ENCODE measurements at regions not wholly inside any gene's neighbourhood (a gene's known extent, or its start where the extent isn't known, plus 50 kb on each side); places are given as distances from the start of the nearest gene placed in this dataset.

DNA sequence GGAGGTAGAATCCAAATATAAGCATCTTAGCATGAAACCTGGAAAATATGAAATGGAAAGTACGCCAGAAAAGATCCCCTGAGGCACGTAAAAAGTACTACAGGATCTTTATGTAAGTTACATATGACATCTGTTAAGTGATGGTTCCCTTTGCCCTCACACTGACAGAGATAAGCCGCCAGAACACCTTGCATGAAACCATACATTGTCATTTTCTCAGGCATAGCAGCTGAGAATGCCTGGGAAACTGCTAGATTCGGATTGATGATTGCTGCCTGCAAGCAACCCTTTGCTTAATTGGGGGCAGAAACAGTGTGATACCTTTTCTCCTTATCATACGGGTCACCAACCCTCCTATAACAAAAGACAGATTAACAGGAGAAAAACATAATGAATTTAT lies 826.6 kb upstream of the LRRN3 start:
- TF ChIP-seq CTCF (IDR thresholded peaks at IDR 0.05; ENCODE audit: insufficient read depth, low read length, poor library complexity, severe bottlenecking), result no peak

GRCh38 chr7:110281362-110281761 lies 809.6 kb upstream of the LRRN3 start:
- no peak for TF ChIP-seq CTCF (IDR thresholded peaks at IDR 0.05; ENCODE audit: insufficient read depth, low read length, poor library complexity, severe bottlenecking)
- Histone ChIP-seq H3K4me3 (replicated peaks; ENCODE audit: low read depth, low read length) (no peak overlapping the region), H3K36me3 (ENCODE audit: control insufficient read depth, insufficient read depth, low read length) (no peaks in the 10 kb centered on the region)

More for the DNA sequence above, 826.6 kb upstream of the LRRN3 start:
- no peaks in the 10 kb centered on the region for H3K27me3 ChIP-seq (replicated peaks; ENCODE audit: control insufficient read depth, insufficient read depth, low read length)
- DNase-seq (ENCODE audit: extremely low read depth, insufficient read length), result no peak
- no peak overlapping the region for H3K4me3 ChIP-seq (replicated peaks; ENCODE audit: low read depth, low read length)
- no peaks in the 10 kb centered on the region for H3K36me3 ChIP-seq (ENCODE audit: control insufficient read depth, insufficient read depth, low read length)

DNA sequence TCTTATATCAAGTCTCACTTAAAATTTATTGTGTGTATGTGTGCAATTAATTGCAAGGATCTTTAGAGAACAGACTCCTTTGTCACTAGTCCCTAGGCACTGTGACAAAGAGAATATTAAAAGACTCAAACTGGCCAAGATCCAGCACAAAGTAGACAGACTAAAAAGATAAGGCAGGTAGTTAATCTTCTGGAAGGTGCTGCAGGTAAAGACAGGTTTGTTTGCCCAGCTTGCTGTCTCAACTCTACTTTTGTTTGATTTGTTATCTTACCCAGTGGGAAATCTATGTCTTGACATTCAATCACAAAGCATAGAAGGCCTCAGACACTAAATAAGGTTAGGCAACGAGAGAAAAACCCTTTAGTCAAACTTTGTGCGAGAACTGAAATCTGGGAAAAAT lies 807.9 kb upstream of the LRRN3 start:
- Histone ChIP-seq H3K36me3 (ENCODE audit: control insufficient read depth, insufficient read depth, low read length) (no peaks in the 10 kb centered on the region), H3K4me3 (replicated peaks; ENCODE audit: low read depth, low read length) (no peak overlapping the region), H3K27me3 (replicated peaks; ENCODE audit: control insufficient read depth, insufficient read depth, low read length) (no peaks in the 10 kb centered on the region)
- no peak for DNase-seq (ENCODE audit: extremely low read depth, insufficient read length)
- no peak for TF ChIP-seq CTCF (IDR thresholded peaks at IDR 0.05; ENCODE audit: insufficient read depth, low read length, poor library complexity, severe bottlenecking)

More at GRCh38 chr7:110281362-110281761, 809.6 kb upstream of the LRRN3 start:
- no peaks in the 10 kb centered on the region for H3K27me3 ChIP-seq (replicated peaks; ENCODE audit: control insufficient read depth, insufficient read depth, low read length)
- no peak for DNase-seq (ENCODE audit: extremely low read depth, insufficient read length)

DNA sequence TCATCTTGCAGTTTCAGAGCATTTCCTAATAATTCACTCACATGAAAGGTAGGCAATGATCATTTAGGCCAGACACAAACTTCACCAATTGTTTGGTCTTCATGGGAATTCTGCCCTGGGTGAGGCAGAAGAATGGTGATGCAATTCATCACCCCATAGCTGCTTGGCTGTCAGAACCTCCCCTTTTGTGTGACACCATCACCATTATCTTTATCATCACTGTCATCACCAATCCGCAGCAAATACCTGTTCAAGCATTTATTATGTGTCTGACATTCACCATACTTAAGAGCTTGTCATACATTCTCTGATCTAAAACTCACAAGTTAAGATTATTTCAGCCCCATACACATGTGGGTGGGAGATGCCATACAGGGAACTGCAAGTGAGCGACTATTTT lies 799.5 kb upstream of the LRRN3 start:
- Histone ChIP-seq H3K4me3 (replicated peaks; ENCODE audit: low read depth, low read length) (no peak overlapping the region), H3K27me3 (replicated peaks; ENCODE audit: control insufficient read depth, insufficient read depth, low read length) (no peaks in the 10 kb centered on the region), H3K36me3 (ENCODE audit: control insufficient read depth, insufficient read depth, low read length) (no peaks in the 10 kb centered on the region)
- no peak for DNase-seq (ENCODE audit: extremely low read depth, insufficient read length)
- no peak for TF ChIP-seq CTCF (IDR thresholded peaks at IDR 0.05; ENCODE audit: insufficient read depth, low read length, poor library complexity, severe bottlenecking)

DNA sequence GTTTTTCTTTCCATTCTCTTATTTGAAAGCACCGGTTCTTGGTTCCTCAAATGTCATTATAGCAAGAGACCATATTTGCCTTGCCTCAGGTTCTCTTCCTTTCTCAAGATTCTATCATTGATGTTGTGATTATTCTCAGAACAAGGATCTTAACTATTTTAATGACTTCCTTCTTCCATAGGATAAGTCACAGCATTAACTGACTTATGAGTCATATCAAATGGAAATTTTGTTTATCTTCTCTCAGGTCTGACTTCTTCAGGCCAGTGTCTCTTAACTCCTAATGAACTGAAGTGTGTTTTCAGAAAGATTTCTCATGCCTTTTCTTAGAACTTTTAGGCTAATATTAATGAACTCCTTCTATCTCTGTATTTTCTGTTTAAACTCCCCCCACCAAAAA lies 794.6 kb upstream of the LRRN3 start:
- no peak for DNase-seq (ENCODE audit: extremely low read depth, insufficient read length)
- no peaks in the 10 kb centered on the region for H3K36me3 ChIP-seq (ENCODE audit: control insufficient read depth, insufficient read depth, low read length)
- TF ChIP-seq CTCF (IDR thresholded peaks at IDR 0.05; ENCODE audit: insufficient read depth, low read length, poor library complexity, severe bottlenecking), result no peak

GRCh38 chr7:110307776-110308175 lies 783.2 kb upstream of the LRRN3 start:
- no peak for DNase-seq (ENCODE audit: extremely low read depth, insufficient read length)
- no peak for TF ChIP-seq CTCF (IDR thresholded peaks at IDR 0.05; ENCODE audit: insufficient read depth, low read length, poor library complexity, severe bottlenecking)

More for the DNA sequence above, 794.6 kb upstream of the LRRN3 start:
- Histone ChIP-seq H3K4me3 (replicated peaks; ENCODE audit: low read depth, low read length) (no peak overlapping the region), H3K27me3 (replicated peaks; ENCODE audit: control insufficient read depth, insufficient read depth, low read length) (no peaks in the 10 kb centered on the region)

More at GRCh38 chr7:110307776-110308175, 783.2 kb upstream of the LRRN3 start:
- no peaks in the 10 kb centered on the region for H3K27me3 ChIP-seq (replicated peaks; ENCODE audit: control insufficient read depth, insufficient read depth, low read length)
- no peak overlapping the region for H3K4me3 ChIP-seq (replicated peaks; ENCODE audit: low read depth, low read length)
- no peaks in the 10 kb centered on the region for H3K36me3 ChIP-seq (ENCODE audit: control insufficient read depth, insufficient read depth, low read length)
